Stimulated activated naive CD4-positive, alpha-beta T cell (primary cell): ENCODE measurements at regions not wholly inside any gene's neighbourhood (a gene's known extent, or its start where the extent isn't known, plus 50 kb on each side); places are given as distances from the start of the nearest gene placed in this dataset.

Experiments used
- DNase-seq, 6 experiments: peaks; one replicate each; lab custom pipeline; 2025; lab: John Stamatoyannopoulos, UW

DNA sequence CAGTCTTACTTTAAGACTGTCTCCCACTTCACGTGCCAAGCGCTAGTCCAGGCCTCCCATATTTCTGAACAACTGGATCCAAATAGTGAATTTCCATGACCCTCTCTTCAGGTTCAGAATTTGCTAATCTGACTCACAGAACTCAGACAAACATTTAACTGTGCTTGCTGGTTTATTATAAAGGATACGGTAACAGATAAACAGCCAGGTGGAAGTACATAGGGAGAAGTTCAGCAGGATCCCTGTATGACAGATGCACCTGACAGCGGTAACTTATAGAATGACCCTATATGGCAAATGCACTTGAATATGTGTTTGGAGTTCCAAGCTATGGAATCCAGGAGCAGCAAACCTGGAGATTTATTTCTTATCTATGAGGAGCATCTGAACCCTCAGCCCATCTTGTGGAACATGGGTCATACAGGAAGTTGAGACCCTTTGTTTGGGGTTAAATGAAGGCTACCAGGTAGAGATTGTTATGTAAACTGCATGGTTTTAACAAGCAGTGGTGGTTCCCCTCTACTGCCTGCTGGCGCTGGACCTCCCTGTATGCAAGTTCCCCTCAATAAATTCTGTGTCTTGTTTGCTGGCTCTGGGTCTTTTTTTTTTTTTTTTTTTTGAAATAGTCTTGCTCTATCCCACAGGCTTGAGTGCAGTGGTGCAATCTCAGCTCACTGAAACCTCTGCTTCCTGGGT, 622.6 kb downstream of the KCNJ2 start:
- DNase-seq: no peak

DNA sequence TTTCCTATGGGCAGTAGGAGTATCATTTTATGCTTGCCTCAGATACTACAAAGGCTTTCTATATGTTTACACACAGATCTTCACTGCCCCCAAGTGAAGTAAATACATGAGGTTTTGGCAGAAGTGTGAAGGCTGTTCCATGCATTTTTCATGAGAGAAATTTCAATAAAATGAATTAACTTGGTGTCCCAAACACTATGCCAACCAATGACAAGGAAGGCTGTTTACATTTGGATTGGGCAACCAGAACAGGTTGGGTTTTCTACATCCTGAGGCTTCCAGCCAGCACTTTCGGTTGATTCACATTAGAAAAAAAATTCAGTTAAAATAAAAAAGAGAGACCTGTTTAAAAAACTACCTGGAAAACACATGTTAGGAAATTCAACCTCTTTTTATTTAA, 625.4 kb downstream of the KCNJ2 start:
- no peak for DNase-seq

DNA sequence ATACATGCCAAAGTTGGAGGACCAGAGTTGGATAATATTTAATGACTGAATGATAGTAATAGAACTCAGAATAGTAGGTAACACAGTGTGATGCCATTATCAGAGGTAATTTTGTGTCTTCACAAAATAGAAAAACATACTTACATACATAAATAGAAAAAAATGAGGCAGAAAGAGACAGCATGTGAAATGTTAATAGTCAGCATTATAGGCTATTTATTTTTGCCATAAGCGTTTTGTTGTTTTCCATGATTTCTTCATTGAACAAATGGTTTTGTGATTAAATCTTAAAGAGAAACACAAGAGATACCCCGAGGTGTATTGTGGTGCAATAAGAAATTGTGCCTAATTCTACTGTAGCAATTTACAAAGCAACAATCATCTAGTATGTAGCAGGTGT, 626.3 kb downstream of the KCNJ2 start:
- no peak for DNase-seq

DNA sequence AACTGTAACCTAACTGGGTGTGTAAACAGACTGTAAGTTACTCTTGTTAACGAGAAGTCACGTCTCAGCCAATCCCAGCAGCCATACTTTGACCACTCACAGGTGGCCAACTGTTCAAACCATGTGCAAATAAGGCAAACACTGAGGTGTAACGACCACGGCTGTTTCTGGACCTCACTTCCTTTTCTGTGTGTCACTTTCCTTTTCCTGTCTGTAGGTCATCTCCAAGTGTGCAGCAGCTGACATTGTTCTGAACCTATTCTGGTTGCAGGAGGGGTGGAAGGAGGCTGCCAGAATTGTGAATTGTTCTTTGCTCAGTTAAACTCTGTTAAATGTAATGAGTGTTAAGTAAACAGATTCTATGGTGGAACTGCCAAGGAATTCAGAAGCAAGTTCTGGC, 627.4 kb downstream of the KCNJ2 start:
- DNase-seq: no peak

DNA sequence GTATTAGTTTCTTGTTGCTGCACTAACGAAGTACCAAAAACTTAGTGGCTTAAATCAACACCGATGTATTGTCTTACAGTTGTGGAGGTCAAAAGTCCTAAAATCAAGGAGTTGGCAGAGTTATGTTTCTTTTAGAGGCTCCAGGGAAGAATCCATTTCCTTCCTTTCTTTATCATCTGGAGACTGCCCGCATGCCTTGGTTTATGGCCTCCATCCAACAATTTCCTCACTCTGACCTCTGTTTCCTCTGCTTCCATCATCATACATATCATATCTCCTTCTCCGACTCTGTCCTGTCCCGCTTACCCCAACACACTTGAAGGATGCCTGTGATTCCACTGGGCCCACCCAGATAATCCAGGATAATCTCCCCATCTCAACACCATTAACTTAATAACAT, 627.8 kb downstream of the KCNJ2 start:
- DNase-seq: no peak

DNA sequence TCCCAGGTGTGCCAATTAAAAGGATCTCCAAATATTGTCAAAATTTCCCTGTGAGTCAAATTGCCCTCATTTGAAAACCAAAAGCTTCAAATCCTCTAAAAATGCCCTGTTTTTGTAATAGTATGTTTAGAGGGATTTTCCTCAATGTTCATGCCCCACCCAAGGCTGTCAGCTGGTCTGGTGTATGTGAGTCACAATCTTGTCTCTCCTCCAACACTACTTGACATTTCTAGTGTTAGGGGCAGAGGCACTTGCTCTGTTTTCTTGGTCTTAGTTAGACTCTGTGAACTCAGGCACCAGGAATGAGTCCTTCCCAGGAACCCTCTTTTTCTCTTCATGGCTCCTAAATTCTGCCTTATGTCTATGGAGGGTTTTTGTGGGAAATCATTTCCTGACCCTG, 634.8 kb downstream of the KCNJ2 start:
- DNase-seq: no peak

DNA sequence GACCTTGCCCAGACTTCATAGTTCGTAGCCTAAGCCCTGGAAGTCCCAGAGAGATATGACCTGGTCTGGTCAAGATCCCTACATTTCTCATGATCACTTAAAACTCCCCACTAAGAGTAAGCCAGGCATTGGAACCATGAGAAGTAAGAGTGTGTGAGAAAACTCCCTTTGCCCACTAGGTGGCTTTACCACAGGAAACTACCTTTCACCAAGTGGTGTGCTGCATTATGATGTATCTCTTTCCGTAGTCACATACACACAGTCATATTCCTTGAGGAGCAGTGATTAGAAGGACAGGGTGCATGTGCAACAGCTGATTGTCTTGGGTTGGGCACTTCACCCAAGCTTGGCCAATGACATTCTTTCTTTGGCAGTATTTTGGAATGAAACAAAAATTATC, 639.3 kb downstream of the KCNJ2 start:
- no peak for DNase-seq

DNA sequence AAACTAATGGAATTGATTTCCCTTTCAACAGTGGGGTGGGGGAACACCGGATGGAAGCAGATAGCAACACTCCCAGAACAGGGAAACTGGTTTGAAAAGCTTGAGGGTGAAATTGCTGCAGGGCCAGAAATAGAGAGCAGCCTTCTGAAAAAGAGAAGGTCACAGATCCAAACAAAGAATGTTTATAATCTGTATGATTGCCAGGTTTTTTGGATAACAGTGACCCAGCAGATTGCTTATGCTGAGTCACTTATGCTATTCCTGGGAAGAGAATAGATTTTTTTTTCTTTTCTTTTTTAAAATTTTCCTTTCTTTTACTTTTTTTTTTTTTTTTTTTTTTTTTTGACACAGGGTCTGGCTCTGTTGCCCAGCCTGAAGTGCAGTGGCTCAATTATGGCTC, 641.3 kb downstream of the KCNJ2 start:
- no peak for DNase-seq

DNA sequence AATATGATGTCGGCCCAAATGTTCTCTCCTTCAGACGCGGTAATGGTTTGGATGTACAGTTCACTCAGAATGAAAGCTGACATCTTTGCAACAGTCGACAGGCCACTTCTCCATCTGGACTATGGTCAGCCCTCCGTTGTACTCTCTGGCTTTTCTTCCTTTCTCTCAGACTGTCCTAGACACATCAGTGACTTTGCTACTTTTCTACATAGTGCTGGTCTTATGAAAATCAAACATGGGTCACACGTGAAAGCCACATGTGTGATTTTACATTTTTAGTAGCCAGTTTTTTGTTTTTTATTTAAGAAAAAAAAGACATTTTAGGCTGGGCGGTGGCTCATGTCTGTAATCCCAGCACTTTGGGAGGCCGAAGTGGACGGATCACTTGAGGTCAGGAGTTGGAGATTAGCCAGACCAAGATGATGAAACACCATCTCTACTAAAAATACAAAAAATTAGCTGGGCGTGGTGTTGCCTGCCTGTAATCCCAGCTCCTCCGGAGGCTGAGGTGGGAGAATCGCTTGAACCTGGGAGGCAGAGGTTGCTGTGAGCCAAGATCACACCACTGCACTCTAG, 644.1 kb downstream of the KCNJ2 start:
- no peak for DNase-seq

DNA sequence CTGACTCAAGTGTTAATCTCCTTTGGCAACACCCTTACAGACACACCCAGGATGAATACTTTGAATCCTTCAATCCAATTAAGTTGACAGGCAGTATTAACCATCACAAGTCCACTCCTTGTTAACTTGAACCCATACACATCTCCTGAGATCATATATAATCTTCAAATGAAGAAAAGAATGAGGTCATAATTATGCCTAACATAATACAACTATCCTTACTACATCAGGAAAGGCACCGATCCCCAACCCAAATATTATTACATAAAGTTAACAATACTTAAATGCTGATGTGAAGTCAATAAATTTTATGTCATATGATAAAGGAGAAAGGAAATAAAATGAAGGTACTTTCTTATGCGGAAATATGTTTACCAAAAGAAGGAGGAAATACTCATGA, 649.9 kb downstream of the KCNJ2 start:
- no peak for DNase-seq

DNA sequence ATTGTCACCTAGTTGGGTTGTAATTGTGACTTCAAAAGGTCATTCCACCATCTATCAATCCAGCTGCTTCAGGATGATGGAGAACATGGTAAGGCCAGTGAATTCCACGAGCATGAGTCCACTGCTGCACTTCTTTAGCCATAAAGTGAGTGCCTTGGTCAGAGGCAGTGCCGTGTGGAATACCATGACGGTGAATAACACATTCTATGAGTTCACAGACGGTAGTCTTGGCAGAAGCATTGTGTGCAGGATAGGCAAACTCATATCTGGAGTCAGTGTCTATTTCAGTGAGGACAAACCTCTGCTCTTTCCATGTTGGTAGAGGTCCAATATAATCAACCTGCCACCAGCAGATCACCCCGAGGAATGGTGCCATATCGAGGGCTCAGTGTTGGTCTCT, 650.9 kb downstream of the KCNJ2 start:
- no peak for DNase-seq

DNA sequence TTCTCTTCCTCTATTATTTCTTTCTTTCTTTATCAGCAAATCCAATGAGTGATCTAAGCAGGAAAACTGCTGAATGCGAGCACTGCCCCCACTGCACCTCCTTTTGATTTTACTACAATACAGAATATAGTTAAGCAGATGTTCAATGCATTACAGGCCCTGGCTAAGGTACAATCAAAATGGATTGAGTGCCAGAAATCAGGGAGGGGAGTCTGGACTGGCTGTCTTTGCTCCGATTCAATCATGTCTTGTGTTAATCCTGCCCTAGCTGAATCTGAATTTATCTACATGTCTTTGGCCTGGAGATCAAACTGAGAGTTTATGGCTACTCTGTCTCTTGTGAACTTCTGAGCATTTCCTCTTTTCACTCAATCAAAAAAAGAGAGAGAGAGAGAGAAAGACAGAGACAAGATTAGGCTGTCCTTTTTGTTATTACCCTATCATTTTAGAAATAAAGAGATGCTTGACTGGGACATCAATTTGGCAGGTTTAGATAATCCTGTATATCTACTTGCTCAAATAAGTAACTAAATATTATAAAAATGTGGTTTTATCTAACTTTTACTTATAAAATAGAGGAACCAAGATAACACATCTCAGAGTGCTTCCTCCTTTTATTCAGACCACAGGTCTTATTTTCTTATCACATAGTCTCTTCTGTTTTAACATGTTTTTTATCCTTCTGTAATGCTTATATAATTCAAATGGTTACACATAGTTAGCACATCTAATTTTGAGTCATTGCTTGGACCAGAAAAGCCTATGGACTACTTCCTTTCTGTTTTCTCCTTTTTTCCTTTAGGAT, 656.2 kb downstream of the KCNJ2 start:
- no peak for DNase-seq

DNA sequence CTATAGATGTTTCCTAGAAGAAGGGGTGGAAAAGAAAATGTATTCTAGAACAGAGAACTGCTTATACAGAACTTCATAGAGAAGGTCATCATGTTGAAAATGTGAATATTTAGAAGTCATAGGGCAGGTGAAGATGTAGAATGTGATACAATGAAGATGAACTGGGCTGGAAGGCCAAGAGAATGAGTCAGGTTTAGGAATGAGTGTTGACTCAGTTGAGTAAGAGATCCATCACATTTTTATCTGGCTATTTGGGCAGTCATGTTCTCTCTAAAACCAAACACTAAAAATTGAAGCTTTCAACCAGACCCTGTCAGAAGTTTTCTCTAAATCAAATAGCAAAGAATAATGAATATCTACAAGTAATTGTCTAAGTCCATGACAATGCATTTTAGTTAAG, 660.5 kb downstream of the KCNJ2 start:
- no peak for DNase-seq

DNA sequence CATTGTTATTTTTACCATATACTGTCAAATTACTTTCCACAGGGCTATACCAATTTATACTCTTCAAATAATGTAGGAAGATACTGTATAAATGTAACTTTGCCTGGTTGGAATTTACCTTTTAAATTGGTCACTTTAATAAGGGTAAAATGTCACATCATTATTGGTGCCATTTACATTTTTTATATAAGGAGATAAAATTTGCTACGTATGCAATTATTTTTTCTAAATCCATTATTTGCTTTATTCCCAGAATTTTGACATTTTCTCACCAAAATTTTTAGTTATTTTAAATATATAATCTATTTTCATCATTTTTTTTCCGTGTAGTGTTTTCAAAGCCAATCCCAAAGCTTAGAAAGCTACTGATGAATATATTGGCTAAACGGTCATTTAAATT, 664.7 kb downstream of the KCNJ2 start:
- DNase-seq: no peak

DNA sequence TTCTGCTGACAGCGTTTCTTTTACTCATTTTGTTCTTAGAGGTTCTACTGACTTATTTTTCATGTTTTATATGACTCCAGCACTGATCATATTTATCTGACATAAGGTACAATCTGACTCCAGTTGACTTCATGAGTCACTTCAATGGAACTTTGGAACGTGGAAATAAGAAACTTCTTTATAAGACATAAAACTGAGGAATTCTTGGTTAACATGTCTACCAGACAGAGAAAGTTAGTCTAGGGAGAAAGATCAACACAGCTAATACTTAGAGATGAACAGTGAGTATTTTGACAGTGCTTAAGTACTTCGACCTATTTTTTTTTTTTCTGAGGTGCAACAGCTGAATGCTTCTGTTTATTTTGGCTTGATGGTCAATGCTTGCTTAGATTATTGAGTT, 679.5 kb downstream of the KCNJ2 start:
- no peak for DNase-seq

DNA sequence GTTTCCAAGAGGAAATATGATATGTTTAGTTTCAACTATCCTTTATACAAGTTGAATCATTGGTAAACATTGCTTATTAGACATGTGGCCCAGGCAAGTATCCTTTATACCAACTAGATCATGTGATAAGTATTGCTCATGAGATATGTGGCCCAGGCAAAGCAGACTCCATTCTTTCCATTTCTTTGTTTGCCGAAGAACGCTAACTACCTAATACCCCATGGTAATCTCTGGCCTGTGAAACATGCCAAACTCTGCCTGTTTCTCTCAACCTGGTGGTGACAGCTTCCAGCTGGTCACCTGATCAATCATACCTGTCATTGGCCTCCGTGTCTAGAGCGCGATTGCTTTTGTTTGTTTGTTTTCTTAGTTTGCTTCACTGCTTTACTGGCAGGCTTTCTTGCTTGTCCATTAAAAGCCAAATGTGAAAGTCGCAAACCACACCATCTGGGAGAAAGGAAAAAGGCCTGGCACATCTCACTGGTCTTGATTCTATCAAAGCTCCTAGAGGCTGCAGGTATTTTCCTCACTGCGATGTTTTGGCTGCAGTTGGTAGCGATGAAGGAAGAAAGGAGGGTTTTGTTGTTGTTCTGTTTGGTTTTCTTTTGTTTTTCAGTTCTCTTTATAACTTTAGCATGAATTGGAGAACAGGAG, 686.2 kb downstream of the KCNJ2 start:
- DNase-seq: no peak

DNA sequence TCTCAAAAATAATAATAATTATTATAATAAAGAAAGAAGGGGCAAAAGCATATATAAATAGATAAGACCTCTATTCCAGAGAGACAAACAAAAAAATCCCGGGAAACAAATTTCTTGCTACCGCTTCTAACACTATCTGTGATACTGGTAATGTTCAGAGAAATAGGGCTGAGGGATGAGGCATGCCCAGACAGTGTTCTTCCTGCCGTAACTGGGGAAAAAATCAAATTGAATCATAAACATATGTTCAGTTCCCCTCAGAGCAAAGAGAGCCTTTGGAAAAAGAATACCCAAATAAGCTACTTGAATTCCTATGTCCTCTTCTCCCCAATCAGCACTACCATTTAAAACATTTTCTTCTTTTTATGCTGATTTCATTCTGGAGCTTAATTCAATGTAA, 688.0 kb downstream of the KCNJ2 start:
- DNase-seq: no peak

DNA sequence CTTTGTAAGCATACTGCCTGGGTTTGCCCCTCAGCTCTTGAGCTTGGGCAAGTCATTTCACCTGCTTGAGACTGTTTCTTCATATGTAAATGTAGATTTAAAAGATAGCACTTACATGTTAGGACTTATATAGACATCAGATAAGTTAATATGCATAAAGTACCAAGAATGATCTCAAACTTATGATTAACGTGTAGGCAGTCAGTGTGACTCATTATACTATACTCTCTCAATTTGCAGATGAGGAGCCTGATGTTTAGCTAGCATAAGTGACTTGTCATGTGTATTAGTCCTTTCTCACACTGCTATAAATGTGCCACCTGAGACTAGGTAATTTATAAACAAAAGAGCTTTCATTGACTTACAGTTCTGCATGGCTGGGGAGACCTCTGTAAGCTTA, 690.5 kb downstream of the KCNJ2 start:
- no peak for DNase-seq

DNA sequence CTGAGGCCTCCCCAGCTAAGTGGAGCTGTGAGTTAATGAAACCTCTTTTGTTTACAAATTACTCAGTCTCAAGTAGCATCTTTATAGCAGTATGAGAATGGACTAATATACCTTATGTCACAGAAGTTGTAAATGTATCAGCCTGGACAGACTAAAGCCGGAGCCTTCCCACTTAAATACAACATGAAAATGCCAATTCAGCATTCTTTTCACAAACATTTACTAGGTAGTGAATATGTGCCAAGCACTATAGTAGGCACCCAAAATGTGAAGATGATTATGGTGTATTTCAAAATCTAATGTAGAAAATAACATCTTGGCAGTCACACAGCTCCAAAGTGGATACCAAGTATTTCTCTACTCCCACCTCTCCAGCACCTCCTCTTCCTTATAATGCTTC, 693.0 kb downstream of the KCNJ2 start:
- DNase-seq: no peak

DNA sequence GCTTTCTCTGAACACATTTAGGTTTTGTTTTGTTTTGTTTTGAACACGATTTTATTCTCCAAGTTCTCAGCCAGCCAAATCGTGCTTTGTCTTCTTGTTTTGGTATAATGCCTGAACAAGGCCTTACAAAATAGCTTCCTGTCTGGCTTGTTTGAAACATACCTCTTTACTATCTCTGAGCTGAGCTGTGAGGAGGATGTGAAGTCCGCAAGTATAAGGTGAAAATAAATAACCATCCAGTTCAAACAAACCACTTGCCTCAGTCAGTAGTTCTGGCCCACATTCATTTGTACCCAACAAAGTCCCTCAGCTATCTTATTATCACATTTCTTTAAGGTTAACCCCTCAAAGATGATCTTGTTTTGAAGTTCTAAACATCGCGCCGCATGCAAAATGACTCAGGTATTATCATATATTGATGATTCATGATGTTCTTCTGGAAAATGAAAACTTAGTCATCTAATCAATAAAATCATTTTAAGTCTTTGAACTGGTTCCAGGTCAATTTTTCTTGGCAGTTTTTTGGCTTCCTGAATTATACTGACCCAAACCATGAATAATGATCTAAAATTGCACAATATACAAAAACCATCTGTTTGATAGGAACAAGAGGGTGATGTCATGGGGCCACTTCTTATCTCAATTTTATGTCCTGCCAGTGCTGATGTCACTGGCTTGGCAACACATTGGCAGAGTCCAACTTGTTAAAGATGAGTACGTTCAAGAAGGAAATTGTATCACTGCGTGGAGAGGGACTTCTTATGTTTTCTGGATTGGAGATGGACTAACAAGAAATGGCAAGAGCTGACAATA, 694.3 kb downstream of the KCNJ2 start:
- no peak for DNase-seq

DNA sequence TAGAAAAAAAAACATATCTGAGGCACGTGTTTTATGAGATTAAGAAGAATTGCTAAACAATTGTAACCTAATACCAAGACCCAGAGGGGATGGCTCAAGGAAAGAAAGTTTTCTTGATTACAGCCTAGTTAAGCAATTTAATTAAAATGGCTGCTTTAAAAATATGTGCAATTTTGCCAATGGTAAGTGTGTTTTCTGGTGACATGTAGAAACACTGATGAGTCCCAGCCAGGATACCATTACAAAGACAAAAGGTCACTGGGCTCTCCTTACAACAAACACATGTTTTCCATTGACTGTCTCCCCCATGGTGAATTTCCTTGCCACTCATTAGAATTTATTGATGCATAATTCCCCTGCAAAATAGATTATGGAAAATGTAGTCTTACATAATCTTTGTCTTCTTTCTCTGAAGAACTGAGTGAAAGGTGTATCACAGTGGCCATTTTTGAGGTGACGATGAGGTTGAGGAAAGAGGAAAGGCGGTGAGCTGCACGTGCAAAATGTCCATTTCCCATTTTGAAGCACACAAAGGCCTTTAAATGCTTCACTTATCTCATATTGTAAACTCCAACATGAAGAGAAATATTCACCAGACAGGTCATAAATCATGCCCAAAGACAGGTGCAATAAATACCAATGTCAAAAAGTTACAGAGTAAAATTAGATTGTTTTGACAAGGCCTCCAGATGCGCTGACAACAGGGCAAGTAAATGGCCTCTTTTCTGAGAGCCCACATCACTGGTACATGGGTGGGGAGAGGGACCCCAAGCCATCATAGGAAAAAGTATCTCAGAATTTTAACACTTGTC, 696.9 kb downstream of the KCNJ2 start:
- DNase-seq: no peak
